NOMO-1 (cell line): ENCODE measurements at regions not wholly inside any gene's neighbourhood (a gene's known extent, or its start where the extent isn't known, plus 50 kb on each side); places are given as distances from the start of the nearest gene placed in this dataset.
"Not testable (repeated sequence)": the region's sequence is repeated elsewhere in the genome, so short reads cannot be mapped to it uniquely, and the experiment has no call there.

Source experiments
- DNase-seq, 2 experiments: peaks; one replicate each; lab custom pipeline; 2025; ENCODE audit not compliant: unreplicated experiment in 2 of 2; lab: John Stamatoyannopoulos, UW

DNA sequence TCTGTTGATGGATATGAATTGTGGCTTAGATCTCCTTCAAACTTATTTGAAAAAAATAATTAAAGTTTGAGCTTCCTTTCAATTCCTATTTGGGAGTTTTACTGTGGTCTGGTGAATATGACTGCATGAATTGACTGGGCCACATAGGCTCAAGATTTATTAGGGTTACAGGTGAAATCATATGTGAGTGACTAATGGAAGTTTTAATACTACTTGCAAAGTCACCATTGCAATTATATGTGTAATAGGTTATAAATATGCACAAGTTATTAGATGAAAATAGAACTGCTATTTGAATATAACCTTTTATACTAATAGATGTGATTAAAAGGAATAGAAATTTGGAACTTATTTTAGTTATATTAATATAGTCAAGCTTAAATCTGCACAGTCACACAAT is 712.1 kb upstream of the MMS22L start:
- no peak for DNase-seq

DNA sequence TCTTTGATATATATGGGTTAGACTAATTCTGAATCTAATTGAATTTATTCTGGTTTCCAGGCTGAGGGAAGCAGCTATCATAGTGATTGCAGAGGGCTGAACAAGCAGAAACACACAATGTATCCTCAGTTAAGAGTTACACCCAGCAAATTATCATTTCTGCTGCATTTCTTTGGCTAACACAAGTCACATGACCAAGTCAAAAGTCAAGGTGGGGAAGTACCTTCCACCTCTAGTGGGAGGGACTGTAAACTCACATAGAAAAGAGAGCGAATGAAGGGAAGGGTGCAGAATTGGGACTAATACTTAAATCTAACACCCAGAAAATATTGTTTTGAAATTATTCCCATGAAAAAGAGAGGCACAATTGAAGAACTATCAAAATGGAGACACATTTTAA is 719.7 kb upstream of the MMS22L start:
- DNase-seq = no peak

DNA sequence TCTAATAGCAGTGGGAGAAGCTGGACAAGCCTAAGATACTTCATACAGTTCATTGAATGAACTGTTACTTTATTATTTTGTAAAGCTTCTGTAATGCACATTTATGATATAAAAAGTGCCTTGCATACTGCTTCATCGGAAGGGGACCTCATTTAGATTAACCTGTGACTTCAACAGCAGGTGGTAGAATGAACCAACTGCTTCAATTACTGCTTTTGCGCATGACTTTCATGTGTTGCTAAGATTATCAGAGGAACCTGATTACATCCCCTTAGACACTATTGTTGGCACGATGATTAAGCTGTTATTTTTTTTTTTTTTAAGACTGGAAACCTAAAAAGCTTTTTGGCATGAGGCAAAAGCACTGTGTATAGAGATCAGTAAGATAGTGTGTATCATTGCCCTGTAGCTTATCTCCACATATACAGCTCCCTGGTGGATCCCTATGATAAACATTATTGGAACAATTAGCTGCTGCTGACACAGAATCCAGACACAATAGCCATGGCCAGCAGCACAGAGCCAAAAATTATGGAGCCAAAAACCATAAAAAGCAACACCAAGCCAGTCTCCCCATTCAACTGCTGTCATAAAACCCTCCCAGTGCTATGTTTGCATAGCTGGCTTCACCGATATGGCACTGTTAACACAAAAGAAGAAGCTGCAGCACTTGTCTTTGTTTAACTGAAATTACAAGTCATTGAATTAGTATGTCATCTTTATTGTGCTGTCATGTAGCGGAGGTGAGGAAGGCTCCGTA is 731.6 kb upstream of the MMS22L start:
- no peak for DNase-seq

DNA sequence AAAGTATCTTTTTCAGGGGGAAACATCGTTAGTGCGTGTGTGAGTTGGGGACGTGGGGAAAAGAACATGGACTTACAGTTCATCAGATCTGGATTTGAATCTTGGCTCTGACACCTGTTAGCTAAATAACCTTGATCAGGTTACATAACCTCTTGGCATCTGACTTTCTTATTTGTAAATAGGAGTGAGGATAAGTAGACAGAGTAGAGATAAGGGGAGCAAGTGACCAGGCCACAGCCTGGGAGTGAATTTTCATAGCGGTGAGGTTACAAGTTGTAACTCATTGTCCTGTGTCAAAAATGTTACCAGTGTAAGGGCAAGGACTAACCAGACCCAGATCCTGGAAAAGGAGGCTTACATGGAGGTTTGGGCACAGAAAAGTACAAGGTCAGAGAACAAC is 733.5 kb upstream of the MMS22L start:
- no peak for DNase-seq

DNA sequence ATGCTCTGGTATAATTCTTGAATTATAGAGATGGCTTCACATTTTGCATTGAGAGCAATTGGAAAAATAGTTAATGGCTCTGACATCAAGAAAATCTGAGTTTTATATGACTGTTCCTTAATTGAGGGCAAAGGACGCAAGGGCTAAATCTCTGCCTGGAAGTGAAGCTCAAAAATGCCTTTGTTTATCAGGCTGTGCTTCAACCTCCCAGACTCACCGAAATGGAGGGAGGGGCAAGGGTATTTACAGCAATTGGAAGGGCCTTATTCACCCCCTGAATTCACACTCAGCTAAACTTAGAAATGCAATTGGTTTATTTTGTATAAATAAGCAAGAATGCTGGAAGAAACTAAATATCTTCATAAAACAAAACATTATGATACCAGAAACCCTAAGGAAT is 737.2 kb upstream of the MMS22L start:
- no peak for DNase-seq

DNA sequence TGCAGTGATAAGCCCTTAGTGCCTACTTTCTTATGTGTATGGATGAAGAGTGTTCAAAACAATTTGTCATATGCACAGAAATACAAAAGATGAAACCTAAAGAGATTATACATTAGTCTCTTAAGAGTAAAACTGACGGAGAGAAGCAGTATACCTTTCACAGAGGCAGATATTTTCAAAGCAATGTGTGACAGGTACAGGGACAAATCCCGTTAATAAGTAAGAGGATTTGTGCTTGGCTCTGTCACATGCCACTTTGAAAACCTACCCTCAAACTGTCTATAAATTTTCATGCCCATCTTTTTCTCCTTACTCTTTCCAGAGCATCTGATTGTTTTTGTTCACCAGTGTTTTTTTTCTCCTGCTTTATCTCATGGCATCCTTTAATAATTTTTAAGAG is 741.3 kb upstream of the MMS22L start:
- no peak for DNase-seq

DNA sequence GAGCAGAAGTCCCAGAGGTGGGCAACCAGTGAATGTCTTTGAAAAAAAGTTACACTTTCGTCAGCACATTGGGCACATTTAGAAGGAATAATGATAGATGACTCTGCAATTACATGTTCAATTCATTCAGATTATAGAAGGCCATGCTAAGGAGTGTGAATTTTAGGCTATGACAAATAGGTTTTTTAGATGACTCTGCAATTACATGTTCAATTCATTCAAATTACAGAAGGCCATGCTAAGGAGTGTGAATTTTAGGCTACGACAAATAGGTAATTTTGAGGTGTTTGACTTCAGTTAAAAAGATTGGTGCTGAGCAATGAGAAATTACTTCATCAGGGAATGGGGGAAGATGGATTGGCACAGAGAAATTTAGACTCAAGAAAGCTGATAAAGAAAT is 744.9 kb upstream of the MMS22L start:
- no peak for DNase-seq

DNA sequence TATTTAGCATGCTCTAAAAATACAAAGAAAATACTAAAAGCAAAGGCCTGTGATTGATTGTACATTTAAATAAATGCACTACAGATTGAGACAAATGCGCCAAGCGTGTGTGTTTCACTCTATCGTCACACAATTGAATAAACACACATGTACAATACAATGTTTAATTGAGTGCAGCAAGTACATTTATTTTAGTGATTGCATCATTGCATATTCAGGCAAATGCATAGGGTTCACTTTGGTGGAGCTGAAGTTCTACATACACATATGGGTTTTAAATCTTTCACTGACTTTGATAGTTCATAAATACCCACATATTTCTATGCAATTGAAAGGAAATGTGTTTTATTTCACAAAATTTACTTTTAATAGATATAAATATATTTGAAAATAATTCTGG is 750.6 kb upstream of the MMS22L start:
- DNase-seq = no peak

DNA sequence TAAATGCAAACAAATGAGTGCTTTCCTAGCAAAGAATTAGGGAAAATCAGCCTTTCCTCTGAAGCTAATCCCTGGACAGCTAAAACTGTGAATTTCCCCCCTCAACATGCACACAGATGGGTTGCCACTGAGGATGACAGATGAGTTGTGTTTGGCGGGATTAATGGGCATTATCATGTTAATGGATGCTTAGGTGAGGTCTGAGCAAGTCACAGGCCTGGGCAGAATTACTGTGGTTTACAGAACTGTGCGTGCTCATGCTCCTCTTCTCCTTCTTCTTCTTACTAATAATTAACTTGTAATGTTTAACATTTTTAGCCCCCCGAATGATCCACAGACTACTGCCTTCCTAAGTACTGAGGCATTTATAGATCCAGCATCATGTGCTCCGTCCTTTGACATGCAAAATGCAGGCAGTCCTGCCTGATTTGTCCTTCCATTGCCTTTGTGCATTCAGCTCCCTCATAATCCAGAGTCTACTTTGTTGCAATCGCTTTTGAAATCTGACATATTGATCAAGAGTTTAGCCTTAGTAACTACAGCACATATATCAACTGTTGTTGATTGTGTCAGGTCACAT is 753.4 kb upstream of the MMS22L start:
- no peak for DNase-seq

DNA sequence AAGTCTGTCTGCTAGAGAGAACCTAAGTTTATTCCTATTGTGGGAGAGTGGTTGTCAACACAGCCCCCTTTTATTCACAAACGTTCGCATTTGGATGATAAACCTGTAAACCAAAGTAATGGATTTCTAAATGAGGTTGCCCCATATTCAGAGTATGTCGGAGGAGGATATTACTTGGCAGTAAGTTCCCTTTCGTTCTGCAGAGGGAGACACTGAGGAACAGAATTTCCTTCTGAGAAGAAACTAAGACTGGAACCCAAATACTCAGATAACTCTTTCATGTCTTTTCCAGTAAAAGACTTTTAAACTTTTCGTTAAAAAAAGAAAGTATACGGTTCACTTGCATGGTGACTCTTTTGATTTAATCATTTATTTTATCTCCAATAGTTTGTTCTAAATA is 754.6 kb upstream of the MMS22L start:
- no peak for DNase-seq

DNA sequence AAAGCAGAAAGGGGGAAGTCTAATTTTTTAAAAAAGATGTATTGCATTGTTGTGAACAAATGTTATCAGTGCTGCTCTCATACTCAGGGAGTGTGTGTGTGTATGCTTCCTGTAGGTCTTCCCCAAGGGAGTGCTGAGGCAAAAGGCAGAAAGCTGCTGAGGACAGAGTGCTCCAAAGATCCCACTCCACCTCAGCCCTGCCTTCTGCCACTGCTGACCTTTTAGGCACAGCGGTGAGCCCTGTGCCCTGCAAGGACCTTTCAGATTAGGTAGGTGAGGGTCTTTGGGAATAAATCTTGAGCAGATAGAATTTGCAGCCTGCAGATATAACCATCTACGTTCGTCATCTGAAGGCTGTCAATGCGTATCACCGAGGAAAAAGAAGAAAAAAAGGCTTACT is 756.4 kb upstream of the MMS22L start:
- no peak for DNase-seq

DNA sequence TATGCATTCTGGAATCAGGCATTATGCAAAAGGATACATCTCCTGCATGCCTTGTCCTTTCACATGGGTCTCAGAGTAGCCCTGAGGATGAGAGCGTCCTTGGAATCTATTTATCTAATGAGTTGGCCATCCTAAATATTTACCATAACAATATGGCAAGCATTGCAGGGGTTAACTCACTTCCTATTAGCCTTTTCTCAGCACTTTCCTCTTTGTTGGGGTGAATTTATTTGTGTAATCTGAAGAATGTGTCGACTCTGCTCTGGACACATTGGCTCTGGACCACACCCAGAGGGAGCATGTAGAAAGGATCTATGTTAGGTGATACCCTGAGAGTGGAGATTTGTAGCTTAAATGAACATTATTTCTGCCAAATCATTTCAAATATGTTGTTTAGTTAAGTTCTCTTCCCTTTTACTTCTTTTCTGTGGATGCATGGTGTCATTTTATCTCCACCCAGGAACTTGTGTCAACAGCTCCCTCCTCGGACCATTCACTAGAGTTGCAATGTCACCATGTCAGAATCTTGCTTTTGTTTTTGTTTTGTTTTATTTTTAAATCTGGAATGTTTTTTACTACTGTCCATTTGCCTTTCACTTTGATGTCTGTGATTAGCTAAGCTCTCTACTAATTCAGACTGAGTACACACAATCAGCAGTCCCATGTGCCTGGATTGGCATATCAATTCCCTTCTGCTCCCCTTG is 757.0 kb upstream of the MMS22L start:
- DNase-seq = no peak

DNA sequence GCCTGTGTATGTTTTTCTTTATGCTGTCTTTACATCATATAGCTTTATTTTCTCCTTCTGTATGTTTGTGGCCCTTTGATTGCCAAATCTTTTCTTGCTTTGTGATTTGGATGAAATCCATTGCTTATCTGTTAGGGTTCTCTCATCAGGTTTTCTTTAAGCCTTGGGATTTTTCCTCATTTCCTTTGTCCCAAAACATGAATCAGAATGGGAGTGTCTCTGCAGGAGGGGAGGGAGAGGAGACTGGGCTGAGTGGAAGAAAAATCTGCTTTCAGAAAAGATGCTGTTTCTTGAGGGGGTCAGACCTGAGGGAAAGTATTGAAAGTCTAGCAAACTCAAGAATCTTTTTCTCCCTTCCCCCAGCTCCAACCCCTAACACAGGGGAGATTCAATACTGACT is 758.0 kb upstream of the MMS22L start:
- DNase-seq = no peak

DNA sequence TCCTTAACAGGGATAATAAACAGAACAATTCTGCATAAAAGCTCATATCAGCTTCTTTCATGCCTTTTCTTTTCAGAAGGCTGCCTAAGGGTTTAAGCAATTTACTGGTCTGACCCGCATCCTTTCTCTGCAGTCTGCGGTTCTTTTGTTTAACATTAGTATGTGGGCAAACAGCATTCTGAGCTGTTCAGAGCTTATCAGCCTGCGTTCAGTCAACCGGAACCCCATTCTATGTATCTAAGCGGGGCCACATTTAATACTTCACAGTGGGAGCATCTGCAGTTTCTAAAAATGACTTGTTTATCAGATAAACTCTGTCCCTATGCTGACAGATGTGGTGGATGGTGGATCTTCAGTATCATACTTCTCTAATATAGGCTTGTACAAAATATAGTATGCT is 758.9 kb upstream of the MMS22L start:
- no peak for DNase-seq

DNA sequence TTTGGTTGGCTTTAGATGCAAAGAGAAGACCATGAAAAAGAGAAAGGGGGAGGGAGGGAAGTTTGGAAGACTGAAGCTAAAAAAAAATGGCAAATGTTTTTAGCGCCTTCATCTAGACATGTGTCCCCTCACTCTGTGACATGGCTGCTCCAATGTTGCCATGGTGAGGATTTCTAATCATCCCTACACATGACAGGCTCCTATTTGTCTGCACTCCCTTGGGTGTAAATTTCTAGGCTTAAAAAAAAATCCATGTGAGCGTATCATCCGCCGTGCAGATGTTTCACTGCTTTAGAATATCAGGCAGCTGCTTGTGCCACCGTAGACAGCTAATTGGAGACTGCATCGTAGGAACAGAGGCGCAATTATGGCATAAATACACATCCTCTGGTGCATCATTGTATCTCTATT is 761.1 kb upstream of the MMS22L start:
- no peak for DNase-seq

DNA sequence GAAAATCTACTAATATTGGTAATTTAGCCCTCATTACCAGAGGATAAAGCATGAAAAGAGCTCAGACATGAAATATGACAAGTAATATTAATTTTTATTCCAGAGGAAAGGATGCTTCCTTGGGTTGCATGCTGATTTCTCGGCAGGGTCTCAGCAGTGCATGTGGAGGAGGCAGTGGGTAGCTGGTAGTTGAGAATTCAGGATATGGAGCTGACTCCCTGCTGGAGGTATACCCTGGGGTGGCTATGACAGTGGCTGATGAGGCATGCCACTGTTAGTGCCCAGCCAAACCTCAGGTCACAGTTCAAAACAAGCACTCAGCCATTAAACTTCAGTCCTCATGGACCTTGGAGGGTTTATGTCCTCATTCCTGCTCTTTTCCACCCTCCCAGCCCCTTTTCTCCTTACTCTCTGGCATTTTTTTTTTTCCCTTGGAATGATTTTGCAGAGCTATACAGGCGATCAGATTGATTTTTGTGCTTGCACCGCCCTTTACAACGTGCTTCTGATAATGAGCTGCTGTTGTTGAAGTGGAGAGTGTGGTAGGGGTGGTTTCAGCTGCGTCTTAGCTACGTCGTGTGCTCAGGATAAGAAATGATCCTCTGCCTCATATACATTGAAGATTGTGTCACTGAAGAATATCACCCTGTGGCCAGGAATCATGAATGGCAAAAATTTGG is 761.9 kb upstream of the MMS22L start:
- DNase-seq = no peak

DNA sequence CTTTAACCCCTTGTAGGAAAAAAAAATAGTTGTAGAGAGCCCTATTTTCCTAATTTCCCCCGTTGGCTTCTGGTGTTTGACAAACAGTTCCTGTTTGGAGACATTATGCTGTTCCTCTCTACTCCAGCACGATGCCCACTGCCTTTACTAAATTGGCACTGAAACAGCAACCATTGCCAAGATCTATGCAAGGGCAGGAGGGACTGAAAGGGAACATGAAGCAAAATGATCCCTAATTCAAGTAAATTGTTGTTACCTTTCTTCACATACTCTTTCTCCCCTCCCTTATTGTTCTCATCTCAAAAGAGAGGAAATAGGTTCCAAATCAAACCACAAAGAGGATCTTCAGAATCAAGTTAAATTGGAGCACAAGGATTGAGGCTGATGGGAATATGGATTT is 764.1 kb upstream of the MMS22L start:
- no peak for DNase-seq

DNA sequence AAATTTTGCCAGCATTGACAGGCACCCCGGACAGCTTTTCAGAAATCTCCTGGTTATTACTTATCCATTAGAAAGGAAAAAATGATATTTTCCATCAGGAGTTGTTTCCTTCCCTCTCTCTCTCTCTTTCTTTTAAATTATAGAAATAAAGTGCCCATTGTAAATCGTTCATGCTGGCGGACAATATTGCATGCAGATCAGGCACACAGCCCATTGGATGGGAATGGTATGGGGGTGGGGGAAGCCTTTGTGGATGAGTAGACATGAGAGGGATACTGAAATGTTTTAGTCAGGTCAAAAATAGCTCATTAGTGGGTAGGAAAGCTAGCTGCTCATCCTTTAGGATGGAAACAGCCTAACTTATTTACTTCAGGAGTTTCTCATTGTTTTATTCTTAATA is 764.9 kb upstream of the MMS22L start:
- no peak for DNase-seq

DNA sequence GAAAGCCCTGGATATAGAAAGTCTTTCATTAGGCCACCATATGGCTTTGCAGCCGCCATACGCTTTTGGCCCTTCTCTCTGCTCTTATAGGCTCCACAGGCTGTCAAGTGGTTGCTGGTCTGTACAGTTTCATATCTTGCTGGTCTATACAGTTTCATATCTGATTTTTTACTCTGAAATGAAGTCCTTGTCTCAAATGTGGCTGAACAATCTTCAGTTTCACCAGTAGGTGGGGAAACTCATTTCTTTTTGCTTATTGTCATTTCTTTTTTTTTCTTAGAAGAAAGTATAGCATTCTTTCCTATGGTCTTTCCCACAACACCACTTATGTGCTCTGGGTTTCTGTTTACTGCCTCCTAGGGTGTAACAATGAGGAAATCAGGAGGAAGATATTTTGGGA is 771.4 kb upstream of the MMS22L start:
- no peak for DNase-seq

DNA sequence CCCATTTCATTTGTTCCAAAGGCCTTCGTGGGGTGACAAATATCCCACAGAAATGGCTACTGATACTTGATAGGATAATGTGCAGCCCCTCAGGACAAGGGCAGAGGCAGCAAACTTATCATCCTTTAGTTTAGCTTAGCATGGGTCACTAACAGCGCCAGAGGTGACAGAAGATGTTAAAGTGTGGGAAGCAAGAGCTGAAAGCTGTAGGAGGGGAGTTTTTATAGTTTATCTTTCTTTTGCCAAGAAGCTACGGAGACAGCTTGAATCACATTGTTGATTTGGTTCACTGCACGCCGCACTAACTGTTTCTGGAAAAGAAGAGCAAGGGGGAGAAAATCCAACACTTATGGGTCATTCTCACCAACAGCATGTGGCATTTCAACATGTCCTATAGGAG is 773.9 kb upstream of the MMS22L start:
- no peak for DNase-seq

DNA sequence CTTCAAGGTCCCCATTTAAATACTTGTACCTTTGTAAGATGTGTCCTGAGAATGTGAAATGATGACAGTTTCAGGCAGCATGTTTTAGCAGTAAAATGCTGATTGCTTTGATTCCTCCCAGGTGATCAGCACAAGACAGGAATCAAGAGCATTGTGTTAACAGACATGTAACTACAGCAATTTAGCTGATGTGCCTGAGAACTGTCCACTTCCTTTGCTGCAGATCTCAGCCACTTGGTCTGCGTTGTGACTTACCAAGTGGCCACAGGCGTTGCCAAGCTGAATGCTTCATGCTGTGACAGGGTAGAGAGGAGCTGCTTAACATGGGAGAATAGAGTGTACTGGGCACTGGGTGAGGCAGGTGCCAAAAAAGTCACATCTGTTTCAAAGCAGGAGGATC is 767.0 kb upstream of the POU3F2 start:
- DNase-seq = no peak

DNA sequence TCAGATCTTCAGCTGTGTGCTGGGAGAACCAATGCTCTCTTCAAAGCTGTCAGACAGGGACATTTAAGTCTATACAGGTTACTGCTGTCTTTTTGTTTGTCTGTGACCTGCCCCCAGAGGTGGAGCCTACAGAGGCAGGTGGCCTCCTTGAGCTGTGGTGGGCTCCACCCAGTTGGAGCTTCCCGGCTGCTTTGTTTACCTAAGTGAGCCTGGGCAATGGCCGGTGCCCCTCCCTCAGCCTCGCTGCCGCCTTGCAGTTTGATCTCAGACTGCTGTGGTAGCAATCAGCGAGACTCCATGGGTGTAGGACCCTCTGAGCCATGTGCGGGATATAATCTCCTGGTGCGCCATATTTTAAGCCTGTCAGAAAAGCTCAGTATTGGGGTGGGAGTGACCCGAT is 745.8 kb upstream of the POU3F2 start:
- not testable (repeated sequence) for DNase-seq
